ENCODE measurements at regions not wholly inside any gene's neighbourhood (a gene's known extent, or its start where the extent isn't known, plus 50 kb on each side); places are given as distances from the start of the nearest gene placed in this dataset.

DNA sequence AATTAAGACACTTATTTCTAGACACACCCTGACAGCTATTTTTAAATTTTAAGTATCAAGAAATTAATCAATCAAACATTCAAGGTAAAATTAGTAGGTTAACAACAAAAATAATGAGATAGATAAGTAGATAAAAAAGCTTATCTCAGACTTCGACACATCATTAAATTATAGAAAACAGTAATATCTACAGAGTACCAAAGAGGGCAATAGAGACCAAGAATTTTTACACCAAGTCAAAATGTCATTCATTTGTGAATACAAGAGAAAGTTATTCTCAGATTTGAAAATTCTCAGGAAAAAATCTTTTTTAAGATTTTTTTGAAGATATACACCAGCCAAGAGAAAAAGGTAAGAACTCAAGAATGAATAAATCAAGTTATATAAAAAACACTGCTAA is 445.6 kb downstream of the ACTL7B start:
- Histone ChIP-seq H3K9me3 (no peaks in the 10 kb centered on the region), H3K36me3 (no peaks in the 10 kb centered on the region), H3K27ac (no peak overlapping the region), H3K4me1 (no peaks in the 10 kb centered on the region), H3K27me3 (no peaks in the 10 kb centered on the region), H3K4me3 (no peak overlapping the region)
- DNase-seq (no peak), ATAC-seq (ENCODE audit: low FRiP score in 2 of 2) (no peak)
- 91 to 93% methylated on average over 1 of the region's 1 CpG for WGBS, 2 donors
- TF ChIP-seq EP300 (IDR thresholded peaks at IDR 0.05) = no peak
- TF ChIP-seq POLR2A (IDR thresholded peaks at IDR 0.05) = no peak
- TF ChIP-seq POLR2AphosphoS5 (IDR thresholded peaks at IDR 0.05) = no peak
- TF ChIP-seq CTCF (IDR thresholded peaks at IDR 0.05) = no peak

- ATAC-seq (ENCODE audit: low FRiP score in 2 of 2) (no peak), DNase-seq (no peak)
- Histone ChIP-seq H3K27me3 (no peaks in the 10 kb centered on the region), H3K4me1 (no peaks in the 10 kb centered on the region), H3K27ac (no peak overlapping the region), H3K36me3 (no peaks in the 10 kb centered on the region), H3K4me3 (no peak overlapping the region), H3K9me3 (no peaks in the 10 kb centered on the region)
- TF ChIP-seq POLR2AphosphoS5 (IDR thresholded peaks at IDR 0.05) = no peak
- TF ChIP-seq EP300 (IDR thresholded peaks at IDR 0.05) = no peak
- no peak for TF ChIP-seq POLR2A (IDR thresholded peaks at IDR 0.05)
- no peak for TF ChIP-seq CTCF (IDR thresholded peaks at IDR 0.05)
These were observed 455.5 kb downstream of the ACTL7B start for GRCh38 chr9:108400297-108400696.

GRCh38 chr9:108399851-108400250 is 455.9 kb downstream of the ACTL7B start:
- ATAC-seq (ENCODE audit: low FRiP score in 2 of 2) = no peak
- TF ChIP-seq POLR2AphosphoS5 (IDR thresholded peaks at IDR 0.05) (no peak), POLR2A (IDR thresholded peaks at IDR 0.05) (no peak), CTCF (IDR thresholded peaks at IDR 0.05) (no peak), EP300 (IDR thresholded peaks at IDR 0.05) (no peak)
- H3K27ac ChIP-seq = no peak overlapping the region
- H3K9me3 ChIP-seq = no peaks in the 10 kb centered on the region
- H3K4me3 ChIP-seq = no peak overlapping the region
- H3K4me1 ChIP-seq = no peaks in the 10 kb centered on the region
- DNase-seq = no peak
- no peaks in the 10 kb centered on the region for H3K27me3 ChIP-seq
- no peaks in the 10 kb centered on the region for H3K36me3 ChIP-seq
- WGBS, 2 donors = 78 to 86% methylated on average over 2 of the region's 2 CpGs

DNA sequence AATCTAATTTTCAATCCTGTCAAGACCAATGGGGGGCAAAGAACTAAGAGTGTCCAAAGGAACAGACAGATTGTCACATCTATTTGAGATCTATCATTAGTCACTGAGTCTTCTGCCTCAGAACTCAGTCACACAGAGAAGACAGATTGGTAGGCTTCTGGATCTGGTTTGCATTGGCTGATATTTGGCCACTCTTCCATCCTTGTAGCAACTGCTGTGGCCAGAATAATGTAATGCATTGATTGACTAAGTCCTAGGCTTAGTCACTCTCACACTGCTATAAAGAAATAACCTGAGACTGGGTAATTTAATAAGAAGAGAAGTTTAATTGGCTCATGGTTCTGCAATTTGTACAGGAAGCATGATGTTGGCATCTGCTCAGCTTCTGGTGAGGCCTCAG is 458.5 kb downstream of the ACTL7B start:
- Histone ChIP-seq H3K9me3 (no peaks in the 10 kb centered on the region), H3K27me3 (no peaks in the 10 kb centered on the region), H3K27ac (no peak overlapping the region), H3K36me3 (no peaks in the 10 kb centered on the region), H3K4me1 (no peaks in the 10 kb centered on the region), H3K4me3 (no peak overlapping the region)
- TF ChIP-seq CTCF (IDR thresholded peaks at IDR 0.05) (no peak), POLR2A (IDR thresholded peaks at IDR 0.05) (no peak), EP300 (IDR thresholded peaks at IDR 0.05) (no peak), POLR2AphosphoS5 (IDR thresholded peaks at IDR 0.05) (no peak)
- ATAC-seq (ENCODE audit: low FRiP score in 2 of 2) (no peak), DNase-seq (no peak)

- Histone ChIP-seq H3K27me3 (no peaks in the 10 kb centered on the region), H3K4me1 (no peaks in the 10 kb centered on the region), H3K4me3 (no peak overlapping the region), H3K9me3 (no peaks in the 10 kb centered on the region), H3K27ac (no peak overlapping the region), H3K36me3 (no peaks in the 10 kb centered on the region)
- TF ChIP-seq POLR2AphosphoS5 (IDR thresholded peaks at IDR 0.05) (no peak), POLR2A (IDR thresholded peaks at IDR 0.05) (no peak), CTCF (IDR thresholded peaks at IDR 0.05) (no peak), EP300 (IDR thresholded peaks at IDR 0.05) (no peak)
- ATAC-seq (ENCODE audit: low FRiP score in 2 of 2) (no peak), DNase-seq (no peak)
These were observed 459.2 kb downstream of the ACTL7B start for GRCh38 chr9:108396611-108397010.
